Upper lobe of left lung (tissue), 4 donors: ENCODE measurements at regions not wholly inside any gene's neighbourhood (a gene's known extent, or its start where the extent isn't known, plus 50 kb on each side); places are given as distances from the start of the nearest gene placed in this dataset.

Experiments
- CTCF ChIP-seq, 6 experiments: fragments of 450-650 bp in 4 of 6; fragments of 200-600 bp in 2 of 6; sonication (generic) in 2 of 6; IDR thresholded peaks; one replicate each; pipeline ENCODE4 v1.5.1; 2016 to 2019; ENCODE audit warnings: antibody characterized with exemption in 6 of 6
- POLR2AphosphoS5 ChIP-seq, 2 donors: sonication (generic); formaldehyde crosslinking; IDR thresholded peaks; one replicate each; pipeline ENCODE4 v1.5.1; 2017; ENCODE audit warnings: antibody characterized with exemption in 2 of 2

GRCh38 chr5:103424026-103424425 is 138.6 kb downstream of the NUDT12 start:
- TF ChIP-seq CTCF (IDR thresholded peaks at IDR 0.05) (no peak), POLR2AphosphoS5 (IDR thresholded peaks at IDR 0.05) (no peak)
